ENCODE measurements at regions not wholly inside any gene's neighbourhood (a gene's known extent, or its start where the extent isn't known, plus 50 kb on each side); places are given as distances from the start of the nearest gene placed in this dataset.

DNA sequence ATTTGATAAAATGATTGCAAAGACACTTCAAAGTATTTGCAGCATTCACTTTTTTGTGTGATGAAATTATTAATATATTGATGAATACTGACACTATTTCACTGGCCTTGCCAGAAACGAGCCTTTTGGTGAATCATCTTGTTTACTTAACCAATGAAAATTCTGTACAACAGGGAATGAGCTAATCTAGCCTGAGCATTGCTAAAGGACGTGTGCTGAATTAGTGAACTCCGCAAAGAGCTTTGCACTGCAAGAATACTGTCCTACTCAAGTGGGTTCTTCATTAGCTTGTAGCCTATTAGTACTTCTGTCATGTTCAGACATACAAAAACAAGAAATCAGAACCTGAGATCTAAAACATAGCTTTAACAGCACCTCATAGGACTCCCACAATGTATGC, 172.0 kb upstream of the NRSN1 start:
- no peak overlapping the region for H3K4me3 ChIP-seq
- no peak overlapping the region for H3K27ac ChIP-seq
- 0 to 100% (median 26%) methylated on average over 1 to 3 of the region's 3 CpGs for WGBS, 10 experiments
- ATAC-seq (replicated peaks in 6 of 8): peak in 2 of 8 experiments; percentile 74 to 83
- peaks cover 6 to 12% of the 10 kb centered on the region in 2 donors for H3K4me1 ChIP-seq (replicated peaks in 1 of 2)
- in situ Hi-C loops (cut with MboI; ENCODE audit: low pct_unique_long_range_greater_than_20kb in 2 of 9, low sequenced_read_pairs in 9 of 9, unreplicated experiment in 9 of 9): no loop called here

DNA sequence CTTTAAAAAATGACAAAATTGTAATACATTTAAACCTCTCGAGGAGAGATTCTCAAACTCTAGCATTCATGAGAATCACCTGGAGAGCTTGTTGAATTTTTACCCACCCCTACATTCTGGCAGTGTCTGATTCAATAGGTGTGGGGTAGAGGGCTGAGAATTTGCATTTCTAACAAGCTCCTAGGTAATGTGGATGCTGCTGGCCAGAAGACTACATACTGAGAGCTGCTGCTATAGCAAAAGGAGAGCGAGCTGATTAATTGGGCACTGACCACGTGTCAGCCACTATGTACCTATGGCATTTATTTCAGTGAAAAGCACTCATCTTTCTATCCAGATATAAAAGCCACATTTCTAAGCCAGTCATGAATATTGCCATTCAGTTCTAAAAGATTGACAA, 169.0 kb upstream of the NRSN1 start:
- Histone ChIP-seq H3K4me1 (replicated peaks in 1 of 2) (peaks cover 6 to 12% of the 10 kb centered on the region in 2 donors), H3K4me3 (no peak overlapping the region), H3K27ac (no peak overlapping the region)
- in situ Hi-C loops (cut with MboI; ENCODE audit: low pct_unique_long_range_greater_than_20kb in 2 of 9, low sequenced_read_pairs in 9 of 9, unreplicated experiment in 9 of 9): no loop called here
- peak in 3 of 8 experiments; percentile 28 to 78 (median 53) for ATAC-seq (replicated peaks in 6 of 8)
- 0 to 90% (median 50%) methylated on average over 1 to 3 of the region's 3 CpGs; no CpG with 5 or more reads in 3 of the 10 experiments for WGBS, 10 experiments

DNA sequence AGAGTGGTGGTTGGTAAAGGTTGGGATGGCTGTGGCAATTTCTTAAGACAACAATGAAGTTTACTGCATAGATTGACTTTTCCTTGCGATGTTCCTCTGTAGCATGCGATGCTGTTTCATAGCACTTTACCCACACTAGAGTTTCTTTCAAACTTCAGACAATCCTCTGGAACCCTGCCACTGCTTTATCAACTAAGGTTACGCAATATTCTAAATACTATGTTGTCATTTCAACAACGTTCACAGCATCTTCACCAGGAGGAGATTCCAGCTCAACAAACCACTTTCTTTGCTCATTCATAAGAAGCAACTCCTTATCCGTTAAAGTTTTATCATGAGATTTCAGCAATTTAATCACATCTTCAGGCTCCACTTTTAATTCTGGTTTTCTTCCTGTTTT, 161.2 kb upstream of the NRSN1 start:
- no peak overlapping the region for H3K27ac ChIP-seq
- in situ Hi-C loops (cut with MboI; ENCODE audit: low pct_unique_long_range_greater_than_20kb in 2 of 9, low sequenced_read_pairs in 9 of 9, unreplicated experiment in 9 of 9): no loop called here
- ATAC-seq (replicated peaks in 6 of 8): no peak
- 45 to 93% (median 75%) methylated on average over 1 to 5 of the region's 5 CpGs; no CpG with 5 or more reads in 1 of the 10 experiments for WGBS, 10 experiments
- no peak overlapping the region for H3K4me3 ChIP-seq
- no peaks in the 10 kb centered on the region for H3K4me1 ChIP-seq (replicated peaks in 1 of 2)

DNA sequence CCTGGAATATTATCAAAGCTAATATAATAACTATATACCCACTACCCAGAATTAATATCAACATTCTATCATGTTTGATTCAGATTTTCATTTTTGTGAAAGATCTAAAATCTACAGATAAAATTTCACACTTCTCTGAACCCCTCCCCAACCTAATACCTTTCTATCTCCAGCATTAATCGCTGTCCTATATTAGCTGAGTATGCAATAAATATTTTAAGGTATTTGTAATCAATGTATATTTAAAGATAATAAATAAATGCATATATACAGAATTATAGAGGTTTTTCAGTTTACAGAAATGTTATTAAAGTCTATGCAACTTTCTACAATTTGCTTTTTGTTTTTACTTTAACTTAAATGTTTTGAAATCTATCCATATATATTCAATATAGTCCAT, 156.7 kb upstream of the NRSN1 start:
- Histone ChIP-seq H3K4me3 (no peak overlapping the region), H3K27ac (no peak overlapping the region), H3K4me1 (replicated peaks in 1 of 2) (no peaks in the 10 kb centered on the region)
- ATAC-seq (replicated peaks in 6 of 8): no peak
- 0 to 100% (median 70%) methylated on average over 1 of the region's 1 CpG; no CpG with 5 or more reads in 2 of the 10 experiments for WGBS, 10 experiments
- in situ Hi-C loops (cut with MboI; ENCODE audit: low pct_unique_long_range_greater_than_20kb in 2 of 9, low sequenced_read_pairs in 9 of 9, unreplicated experiment in 9 of 9): no loop called here

DNA sequence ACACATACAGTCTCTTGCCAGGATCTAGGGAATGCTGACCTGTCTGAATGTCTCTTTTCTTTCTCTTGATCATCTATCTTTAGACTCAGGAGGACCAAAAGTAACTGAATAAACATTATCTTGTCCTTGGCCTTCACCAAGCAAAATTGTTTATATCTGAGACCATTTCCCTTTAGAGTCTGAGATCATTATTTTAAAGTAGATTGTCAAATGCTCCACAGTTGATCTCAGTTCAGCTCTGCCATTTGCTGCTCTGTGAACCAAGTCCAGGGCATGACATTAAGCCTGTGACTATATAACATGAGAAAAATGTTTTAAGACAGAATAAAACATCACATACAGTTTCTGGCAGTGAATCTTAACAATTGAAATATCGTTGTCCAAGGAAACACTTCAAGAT, 148.3 kb upstream of the NRSN1 start:
- in situ Hi-C loops (cut with MboI; ENCODE audit: low pct_unique_long_range_greater_than_20kb in 2 of 9, low sequenced_read_pairs in 9 of 9, unreplicated experiment in 9 of 9): no loop called here
- WGBS, 10 experiments: 0 to 100% (median 36%) methylated on average over 1 of the region's 1 CpG; no CpG with 5 or more reads in 5 of the 10 experiments
- H3K4me1 ChIP-seq (replicated peaks in 1 of 2): no peaks in the 10 kb centered on the region
- no peak overlapping the region for H3K4me3 ChIP-seq
- ATAC-seq (replicated peaks in 6 of 8): no peak
- no peak overlapping the region for H3K27ac ChIP-seq

DNA sequence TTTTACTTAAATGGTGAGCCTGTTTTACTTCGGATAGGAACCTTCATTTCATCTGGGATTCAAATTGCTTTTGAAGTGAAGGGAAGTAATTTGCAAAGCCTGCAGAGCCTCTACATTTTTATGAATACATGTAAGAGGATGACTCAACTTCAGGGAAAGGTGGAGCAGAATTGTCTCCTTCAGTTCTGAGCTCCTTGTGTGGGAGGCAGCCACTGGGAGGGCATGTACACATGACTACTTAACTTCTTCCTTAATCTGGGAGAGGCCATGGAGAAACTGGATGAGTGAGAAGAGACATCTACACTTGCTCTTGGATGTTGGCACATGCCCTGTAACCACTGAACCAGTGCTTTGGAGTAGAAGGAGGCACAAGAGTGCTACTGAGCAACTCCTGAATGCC, 145.1 kb upstream of the NRSN1 start:
- in situ Hi-C loops (cut with MboI; ENCODE audit: low pct_unique_long_range_greater_than_20kb in 2 of 9, low sequenced_read_pairs in 9 of 9, unreplicated experiment in 9 of 9): no loop called here
- WGBS, 10 experiments: 0 to 80% (median 60%) methylated on average over 1 of the region's 1 CpG; no CpG with 5 or more reads in 3 of the 10 experiments
- peak in 3 of 8 experiments; percentile 100 for ATAC-seq (replicated peaks in 6 of 8)

DNA sequence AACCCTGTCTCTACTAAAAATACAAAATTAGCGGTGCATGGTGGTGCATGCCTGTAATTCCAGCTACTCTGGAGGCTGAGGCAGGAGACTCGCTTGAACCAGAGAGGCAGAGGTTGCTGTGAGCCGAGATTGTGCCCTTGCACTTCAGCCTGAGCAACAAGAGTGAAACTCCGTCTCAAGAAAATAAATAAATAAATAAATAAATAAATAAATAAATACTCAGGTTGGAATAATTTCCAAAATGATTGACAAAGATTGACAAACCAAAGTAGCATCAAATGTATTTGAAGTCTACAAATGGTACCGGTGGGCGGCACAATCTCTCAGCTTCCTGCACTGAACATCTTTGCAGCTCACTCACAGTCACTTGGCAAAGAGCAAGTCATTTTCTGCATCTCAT, 144.1 kb upstream of the NRSN1 start:
- Histone ChIP-seq H3K4me1 (replicated peaks in 1 of 2) (no peaks in the 10 kb centered on the region), H3K27ac (no peak overlapping the region), H3K4me3 (no peak overlapping the region)
- in situ Hi-C loops (cut with MboI; ENCODE audit: low pct_unique_long_range_greater_than_20kb in 2 of 9, low sequenced_read_pairs in 9 of 9, unreplicated experiment in 9 of 9): no loop called here
- no peak for ATAC-seq (replicated peaks in 6 of 8)
- WGBS, 10 experiments: 67 to 98% (median 88%) methylated on average over 1 to 6 of the region's 6 CpGs; no CpG with 5 or more reads in 3 of the 10 experiments

More for the DNA sequence above, 145.1 kb upstream of the NRSN1 start:
- H3K27ac ChIP-seq: no peak overlapping the region
- H3K4me1 ChIP-seq (replicated peaks in 1 of 2): no peaks in the 10 kb centered on the region
- H3K4me3 ChIP-seq: no peak overlapping the region

DNA sequence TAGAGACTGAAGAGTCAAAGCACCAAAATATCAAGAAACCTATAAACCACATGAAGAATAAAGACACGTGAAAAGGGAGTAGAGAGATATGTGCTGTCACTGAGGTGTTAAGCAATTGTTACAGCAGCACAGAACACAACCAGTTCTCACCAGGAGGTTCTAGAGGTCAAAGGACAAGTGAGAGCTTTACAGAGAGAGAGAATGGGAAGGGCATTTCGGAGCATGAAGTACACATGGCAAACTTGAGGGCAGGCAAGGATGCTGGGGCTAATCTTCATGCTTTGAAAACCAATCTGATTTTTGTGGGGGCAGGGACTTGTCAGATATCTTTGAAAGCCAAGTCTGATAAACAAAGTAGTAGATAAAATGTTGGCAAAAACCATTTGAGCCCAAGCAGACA, 142.3 kb upstream of the NRSN1 start:
- in situ Hi-C loops (cut with MboI; ENCODE audit: low pct_unique_long_range_greater_than_20kb in 2 of 9, low sequenced_read_pairs in 9 of 9, unreplicated experiment in 9 of 9): no loop called here
- H3K4me3 ChIP-seq: no peak overlapping the region
- ATAC-seq (replicated peaks in 6 of 8): no peak
- 20 to 80% (median 33%) methylated on average over 1 to 2 of the region's 2 CpGs; no CpG with 5 or more reads in 1 of the 10 experiments for WGBS, 10 experiments
- peaks cover 0 to 5% of the 10 kb centered on the region in 2 donors for H3K4me1 ChIP-seq (replicated peaks in 1 of 2)
- H3K27ac ChIP-seq: no peak overlapping the region

DNA sequence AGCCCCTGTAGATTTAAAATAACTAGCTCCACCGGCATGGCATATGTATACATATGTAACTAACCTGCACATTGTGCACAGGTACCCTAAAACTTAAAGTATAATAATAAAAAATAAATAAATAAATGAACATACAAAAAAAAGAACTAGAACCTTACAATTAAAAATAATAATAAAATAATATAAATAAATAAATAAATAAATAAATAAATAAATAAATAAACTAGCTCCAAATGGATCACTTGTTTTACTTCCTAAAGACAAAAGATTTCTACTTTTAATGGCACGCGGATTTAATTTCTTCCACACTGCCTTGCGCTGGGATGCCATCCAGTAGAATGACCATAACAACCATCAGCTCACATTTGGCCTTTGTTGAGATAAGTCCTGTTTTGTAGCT, 141.0 kb upstream of the NRSN1 start:
- WGBS, 10 experiments: 64 to 100% (median 95%) methylated on average over 3 to 4 of the region's 4 CpGs; no CpG with 5 or more reads in 1 of the 10 experiments
- no peak for ATAC-seq (replicated peaks in 6 of 8)
- no peak overlapping the region for H3K4me3 ChIP-seq
- in situ Hi-C loops (cut with MboI; ENCODE audit: low pct_unique_long_range_greater_than_20kb in 2 of 9, low sequenced_read_pairs in 9 of 9, unreplicated experiment in 9 of 9): no loop called here
- H3K27ac ChIP-seq: no peak overlapping the region
- peaks cover 0 to 5% of the 10 kb centered on the region in 2 donors for H3K4me1 ChIP-seq (replicated peaks in 1 of 2)

DNA sequence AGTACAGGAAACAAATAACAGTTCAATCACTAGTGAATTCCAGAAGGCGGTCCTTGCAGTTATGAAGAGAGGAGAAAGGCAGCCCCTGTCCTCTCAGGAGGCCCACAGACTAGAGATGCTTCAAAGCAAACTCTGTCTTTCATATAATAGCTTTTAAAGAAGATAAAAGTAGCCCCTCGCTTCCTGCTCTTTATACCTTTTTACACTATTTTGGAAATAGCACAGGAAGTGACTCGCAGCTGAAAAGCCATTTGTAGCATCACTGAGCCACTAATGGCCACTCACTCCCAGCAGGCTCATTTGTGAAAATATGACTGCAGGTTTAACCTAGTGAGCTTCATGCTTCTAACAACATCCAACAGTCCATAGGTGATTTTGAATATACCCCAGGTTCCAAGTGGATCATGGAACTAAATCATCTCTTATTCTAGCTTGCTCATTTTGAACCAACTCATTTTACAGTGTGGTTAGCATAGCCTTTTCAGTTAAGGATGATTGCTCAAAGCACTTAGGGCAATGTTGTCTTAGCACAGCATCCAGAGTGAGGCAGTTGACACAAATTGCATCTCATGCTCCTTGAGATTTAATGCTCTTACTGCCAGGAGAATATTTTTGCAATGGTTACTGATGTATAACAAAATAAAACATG, 136.0 kb upstream of the NRSN1 start:
- WGBS, 10 experiments: 11 to 100% (median 90%) methylated on average over 1 to 3 of the region's 3 CpGs; no CpG with 5 or more reads in 1 of the 10 experiments
- Histone ChIP-seq H3K27ac (no peak overlapping the region), H3K4me1 (replicated peaks in 1 of 2) (peaks cover 0 to 5% of the 10 kb centered on the region in 2 donors), H3K4me3 (no peak overlapping the region)
- in situ Hi-C loops (cut with MboI; ENCODE audit: low pct_unique_long_range_greater_than_20kb in 2 of 9, low sequenced_read_pairs in 9 of 9, unreplicated experiment in 9 of 9): no loop called here
- ATAC-seq (replicated peaks in 6 of 8): peak in 3 of 8 experiments; percentile 22 to 43 (median 40)

DNA sequence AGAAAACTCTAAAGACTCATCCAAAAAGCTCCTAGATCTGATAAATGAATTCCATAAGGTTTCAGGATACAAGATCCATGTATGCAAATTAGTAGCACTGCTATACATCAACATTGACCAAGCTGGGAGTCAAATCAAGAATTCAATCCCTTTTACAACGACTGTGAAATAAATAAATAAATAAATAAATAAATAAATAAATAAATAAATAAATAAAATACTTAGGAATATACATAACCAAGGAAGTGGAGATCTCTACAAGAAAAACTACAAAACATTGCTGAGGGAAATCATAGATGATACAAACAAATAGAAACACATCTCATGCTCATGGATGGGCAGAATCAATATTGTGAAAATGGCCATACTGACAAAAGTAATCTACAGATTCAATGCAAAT, 132.0 kb upstream of the NRSN1 start:
- Histone ChIP-seq H3K4me1 (replicated peaks in 1 of 2) (no peaks in the 10 kb centered on the region), H3K27ac (no peak overlapping the region), H3K4me3 (no peak overlapping the region)
- no peak for ATAC-seq (replicated peaks in 6 of 8)
- in situ Hi-C loops (cut with MboI; ENCODE audit: low pct_unique_long_range_greater_than_20kb in 2 of 9, low sequenced_read_pairs in 9 of 9, unreplicated experiment in 9 of 9): no loop called here
- 5 to 100% (median 77%) methylated on average over 1 of the region's 1 CpG; no CpG with 5 or more reads in 1 of the 10 experiments for WGBS, 10 experiments

DNA sequence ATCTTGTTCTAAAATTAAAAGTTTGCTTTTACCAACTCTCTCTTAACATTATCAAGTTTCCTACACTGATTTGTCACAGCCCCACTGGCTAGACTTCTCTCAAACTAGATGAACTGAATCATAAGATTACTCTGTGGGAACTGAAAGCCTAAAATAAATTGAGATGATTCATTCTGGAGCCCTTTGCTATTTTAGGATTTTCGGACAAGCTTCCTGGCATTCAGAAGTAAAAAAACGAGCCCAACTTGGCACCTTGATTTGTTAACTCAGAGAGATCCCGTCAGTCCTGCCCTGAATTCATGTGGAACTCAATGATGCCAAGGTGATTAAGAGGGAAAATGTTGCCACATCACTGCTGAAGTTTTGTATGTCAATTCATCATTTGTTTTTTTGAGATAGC, 122.0 kb upstream of the NRSN1 start:
- ATAC-seq (replicated peaks in 6 of 8): peak in 1 of 8 experiments; percentile 33
- no peak overlapping the region for H3K27ac ChIP-seq
- 0 to 100% (median 87%) methylated on average over 1 to 3 of the region's 3 CpGs for WGBS, 10 experiments
- in situ Hi-C loops (cut with MboI; ENCODE audit: low pct_unique_long_range_greater_than_20kb in 2 of 9, low sequenced_read_pairs in 9 of 9, unreplicated experiment in 9 of 9): no loop called here
- H3K4me1 ChIP-seq (replicated peaks in 1 of 2): peaks cover 24 to 38% of the 10 kb centered on the region in 2 donors
- H3K4me3 ChIP-seq: no peak overlapping the region

DNA sequence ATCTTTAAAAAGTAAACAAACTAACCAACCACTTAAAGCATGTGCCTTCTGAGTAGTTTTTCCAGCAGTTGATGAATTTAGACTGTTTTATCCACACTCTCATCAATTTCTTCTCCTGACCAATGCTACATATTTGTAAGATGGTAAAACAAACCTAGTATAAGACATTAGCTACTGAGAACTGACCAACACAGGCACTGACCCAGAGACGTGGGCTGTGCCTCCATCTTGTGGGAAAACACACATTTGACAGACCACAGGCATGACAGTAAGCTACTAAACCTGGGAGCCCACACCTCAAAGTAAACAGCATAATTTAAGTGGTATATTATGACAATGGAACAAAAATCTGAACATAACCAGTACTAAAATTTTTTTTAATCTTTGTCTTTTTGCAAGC, 121.4 kb upstream of the NRSN1 start:
- ATAC-seq (replicated peaks in 6 of 8): no peak
- Histone ChIP-seq H3K4me3 (no peak overlapping the region), H3K4me1 (replicated peaks in 1 of 2) (peaks cover 26 to 44% of the 10 kb centered on the region in 2 donors), H3K27ac (no peak overlapping the region)
- whole genome bisulfite sequencing, 10 experiments: 0 to 100% (median 14%) methylated on average over 1 of the region's 1 CpG; no CpG with 5 or more reads in 7 of the 10 experiments
- in situ Hi-C loops (cut with MboI; ENCODE audit: low pct_unique_long_range_greater_than_20kb in 2 of 9, low sequenced_read_pairs in 9 of 9, unreplicated experiment in 9 of 9): no loop called here

DNA sequence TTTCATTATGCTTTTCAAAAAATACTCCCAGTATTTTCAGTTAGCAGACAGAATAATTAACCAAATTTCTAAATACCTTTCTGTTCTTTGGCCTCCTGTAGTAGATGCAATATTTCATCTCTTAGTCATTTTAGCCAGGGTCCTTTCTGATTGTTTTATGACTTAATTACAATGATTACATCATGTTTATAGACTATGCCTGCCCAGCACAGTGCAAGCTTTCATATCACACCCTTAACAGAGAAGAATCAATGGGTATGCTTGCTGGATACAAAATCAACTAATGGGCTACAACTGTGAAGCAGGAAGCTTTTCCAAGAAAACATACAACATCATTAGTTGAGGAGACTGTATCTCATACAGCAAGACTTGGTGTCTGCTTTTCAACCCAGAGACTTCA, 119.8 kb upstream of the NRSN1 start:
- ATAC-seq (replicated peaks in 6 of 8): peak in 5 of 8 experiments; percentile 28 to 74 (median 59)
- Histone ChIP-seq H3K4me1 (replicated peaks in 1 of 2) (peaks cover 39 to 59% of the 10 kb centered on the region in 2 donors), H3K4me3 (no peak overlapping the region), H3K27ac (no peak overlapping the region)
- in situ Hi-C loops (cut with MboI; ENCODE audit: low pct_unique_long_range_greater_than_20kb in 2 of 9, low sequenced_read_pairs in 9 of 9, unreplicated experiment in 9 of 9): no loop called here

All from motor neuron (in vitro differentiated cells).